Heart right ventricle (tissue), 16 donors: ENCODE measurements at regions not wholly inside any gene's neighbourhood (a gene's known extent, or its start where the extent isn't known, plus 50 kb on each side); places are given as distances from the start of the nearest gene placed in this dataset.

ENCODE experiments used
- ATAC-seq, 8 donors: fragments of 200-7000 bp; cut with Tn5 transposase; one replicate each; pipeline ENCODE4 v1.9.1; 2020; ENCODE audit warnings: mild to moderate bottlenecking in 8 of 8, moderate library complexity in 8 of 8, moderate number of reproducible peaks in 1 of 8
- DNase-seq, 2 donors: peaks; one replicate each; pipeline ENCODE4 v3.0.0-alpha.2; 2020
- H3K27ac ChIP-seq, 10 donors: fragments of 200-600 bp; sonication (generic) in 2 of 10; one replicate each; pipeline versions ENCODE4 v1.5.0 to v1.8.0; 2020 to 2022; ENCODE audit warnings: mild to moderate bottlenecking in 3 of 10
- H3K27me3 ChIP-seq, 7 donors: fragments of 200-600 bp; one replicate each; pipeline ENCODE4 v1.8.0; 2021 to 2022; ENCODE audit warnings: mild to moderate bottlenecking in 2 of 7
- H3K36me3 ChIP-seq, 9 donors: fragments of 200-600 bp; sonication (generic) in 1 of 9; one replicate each; pipeline versions ENCODE4 v1.5.0 to v1.8.0; 2020 to 2022; ENCODE audit warnings: mild to moderate bottlenecking in 2 of 9
- H3K4me1 ChIP-seq, 9 donors: fragments of 200-600 bp; sonication (generic) in 1 of 9; one replicate each; pipeline versions ENCODE4 v1.5.0 to v1.8.0; 2020 to 2022; ENCODE audit warnings: mild to moderate bottlenecking in 4 of 9
- H3K4me3 ChIP-seq, 10 donors: fragments of 200-600 bp; sonication (generic) in 2 of 10; one replicate each; pipeline versions ENCODE4 v1.5.0 to v1.8.0; 2020 to 2022; ENCODE audit warnings: mild to moderate bottlenecking in 7 of 10, moderate library complexity in 2 of 10
- H3K9me3 ChIP-seq, 11 donors: fragments of 200-600 bp in 10 of 11; sonication (generic) in 2 of 11; one replicate each; pipeline versions ENCODE4 v1.5.0 to v1.8.0; 2013 to 2022; ENCODE audit warnings: mild to moderate bottlenecking in 2 of 11, control low read depth in 1 of 11, moderate library complexity in 1 of 11
- WGBS, 2 donors: extraction: QIAGEN DNeasy Blood & Tissue Kit; methylation state at CpG; one replicate each; pipeline ENCODE4 v1.1.7; 2013; ENCODE audit warnings: inconsistent platforms in 1 of 2; 5-methylcytosine and 5-hydroxymethylcytosine counted together
- intact Hi-C, 10 donors: fragments of 100-400 bp; cut with DNase I; formaldehyde crosslinking; loops; one replicate each; pipeline versions ENCODE4 v1.11.1 to v1.14.2; 2022
- TF ChIP-seq, protein P1 (sequence below), 9 donors: fragments of 200-600 bp; sonication (generic) in 2 of 9; IDR thresholded peaks; one replicate each; pipeline versions ENCODE4 v1.5.0 to v1.8.0; 2021 to 2022; ENCODE audit warnings: antibody characterized with exemption in 9 of 9, mild to moderate bottlenecking in 5 of 9, moderate library complexity in 1 of 9
- donor health status: Arrhythmogenic right ventricular cardiomyopathy.
- donor health status: ischemic (EF 13 %, LVEDD 7.1; RV severe dilation, severe dysfunction).
- donor health status: healthy with polysubstance abuse.
- donor health status: DM: no; HTN: yes; CAD: no.
- donor health status: DM: no; HTN: no; CAD: no.
- donor health status: ischemic (EF 25% LVEDD 6.9; RV normal size, moderate dysfunction).
- donor health status: ischemic (EF 25% LVEDD 5.7; RV mildly dilated, moderate dysfunction).
- donor health status: healthy.
- donor health status: DM: yes; HTN: yes; CAD: no.
- donor health status: Ischemic cardiomyopathy.
- donor health status: ischemic (EF 35%, LVEDD 5.7; RV mildly dilated, moderate dysfunction).
- donor health status: nonischemic (EF 11% LVEDD 7.7; RV severe dilation, severe dysfunction).
- donor health status: DM: yes; HTN: yes; CAD: no.
- donor health status: PGD.
- donor health status: ischemic (EF 29% LVEDD 5.4; RV normal size, mild dysfunction).
- donor health status: nonischemic (EF 23%, LVEDD 6.1; RV moderate dilation, normal function).

- TF ChIP-seq, protein P1, sequence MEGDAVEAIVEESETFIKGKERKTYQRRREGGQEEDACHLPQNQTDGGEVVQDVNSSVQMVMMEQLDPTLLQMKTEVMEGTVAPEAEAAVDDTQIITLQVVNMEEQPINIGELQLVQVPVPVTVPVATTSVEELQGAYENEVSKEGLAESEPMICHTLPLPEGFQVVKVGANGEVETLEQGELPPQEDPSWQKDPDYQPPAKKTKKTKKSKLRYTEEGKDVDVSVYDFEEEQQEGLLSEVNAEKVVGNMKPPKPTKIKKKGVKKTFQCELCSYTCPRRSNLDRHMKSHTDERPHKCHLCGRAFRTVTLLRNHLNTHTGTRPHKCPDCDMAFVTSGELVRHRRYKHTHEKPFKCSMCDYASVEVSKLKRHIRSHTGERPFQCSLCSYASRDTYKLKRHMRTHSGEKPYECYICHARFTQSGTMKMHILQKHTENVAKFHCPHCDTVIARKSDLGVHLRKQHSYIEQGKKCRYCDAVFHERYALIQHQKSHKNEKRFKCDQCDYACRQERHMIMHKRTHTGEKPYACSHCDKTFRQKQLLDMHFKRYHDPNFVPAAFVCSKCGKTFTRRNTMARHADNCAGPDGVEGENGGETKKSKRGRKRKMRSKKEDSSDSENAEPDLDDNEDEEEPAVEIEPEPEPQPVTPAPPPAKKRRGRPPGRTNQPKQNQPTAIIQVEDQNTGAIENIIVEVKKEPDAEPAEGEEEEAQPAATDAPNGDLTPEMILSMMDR (IDR thresholded peaks at IDR 0.05), result no peak
- DNase-seq, result no peak
- ATAC-seq, result no peak
- Histone ChIP-seq H3K9me3 (no peaks in the 10 kb centered on the region), H3K27me3 (peaks cover 0 to 84% (median 24%) of the 10 kb centered on the region in 7 donors), H3K36me3 (no peaks in the 10 kb centered on the region), H3K4me3 (no peak overlapping the region), H3K4me1 (peaks cover 0 to 8% (median 0%) of the 10 kb centered on the region in 9 donors), H3K27ac (no peak overlapping the region)
- intact Hi-C loops, result no loop called here
Observed at GRCh38 chr14:56891226-56891625, 80.9 kb upstream of the OTX2 start.

DNA sequence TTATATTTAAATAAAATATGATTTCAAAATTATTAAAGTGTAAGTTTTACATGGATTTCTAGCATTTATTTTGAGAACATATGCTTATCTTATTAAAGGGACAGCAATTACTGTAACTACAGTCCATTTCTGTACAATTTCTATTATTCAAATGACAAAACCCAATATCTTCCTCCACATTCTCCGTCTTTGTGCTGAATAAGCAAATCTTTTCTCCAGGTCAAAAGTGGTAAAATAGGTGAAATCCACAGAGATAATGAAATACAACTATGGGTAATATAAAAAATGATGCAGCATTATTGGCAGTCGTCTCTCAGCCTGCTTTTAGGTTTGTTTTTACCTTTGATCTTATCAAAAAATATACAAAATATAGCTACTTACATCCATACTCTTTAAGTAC, 79.4 kb upstream of the OTX2 start:
- H3K9me3 ChIP-seq, result no peaks in the 10 kb centered on the region
- no peak for ATAC-seq
- 80 to 82% methylated on average over 2 of the region's 2 CpGs for WGBS, 2 donors
- no peaks in the 10 kb centered on the region for H3K36me3 ChIP-seq
- H3K4me1 ChIP-seq, result peaks cover 0 to 8% (median 0%) of the 10 kb centered on the region in 9 donors
- H3K27ac ChIP-seq, result no peak overlapping the region
- no peak overlapping the region for H3K4me3 ChIP-seq
- intact Hi-C loops, result no loop called here
- DNase-seq, result no peak
- TF ChIP-seq, protein P1 (IDR thresholded peaks at IDR 0.05), result no peak
- H3K27me3 ChIP-seq, result peaks cover 0 to 82% (median 18%) of the 10 kb centered on the region in 7 donors

DNA sequence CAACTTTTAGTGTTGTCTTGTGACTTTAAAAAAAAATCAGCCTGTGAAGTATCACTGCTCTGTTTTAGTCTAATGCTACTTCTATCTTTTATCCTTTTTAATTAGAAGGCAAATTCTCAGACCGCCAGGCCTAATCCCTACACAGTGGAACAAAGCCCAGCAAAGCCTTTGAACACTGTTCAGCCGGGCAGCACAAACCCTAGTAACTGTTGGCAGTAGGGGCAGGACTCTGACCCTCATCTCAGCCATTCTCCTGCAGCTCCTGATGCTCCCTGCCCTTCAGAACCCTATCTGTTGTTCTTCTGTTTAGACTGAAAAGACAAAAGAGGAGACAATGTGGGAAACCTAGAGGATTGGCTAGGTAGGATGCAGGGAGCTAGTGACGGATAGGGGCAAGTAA, 78.0 kb upstream of the OTX2 start:
- WGBS, 2 donors, result 60 to 64% methylated on average over 3 of the region's 3 CpGs
- H3K27ac ChIP-seq, result no peak overlapping the region
- no peaks in the 10 kb centered on the region for H3K9me3 ChIP-seq
- no peak for ATAC-seq
- TF ChIP-seq, protein P1 (IDR thresholded peaks at IDR 0.05), result no peak
- peaks cover 0 to 90% (median 16%) of the 10 kb centered on the region in 7 donors for H3K27me3 ChIP-seq
- DNase-seq, result no peak
- intact Hi-C loops, result no loop called here
- peaks cover 0 to 8% (median 0%) of the 10 kb centered on the region in 9 donors for H3K4me1 ChIP-seq
- no peak overlapping the region for H3K4me3 ChIP-seq
- H3K36me3 ChIP-seq, result no peaks in the 10 kb centered on the region

GRCh38 chr14:56887216-56887615, 76.9 kb upstream of the OTX2 start:
- TF ChIP-seq, protein P1 (IDR thresholded peaks at IDR 0.05), result no peak
- H3K9me3 ChIP-seq, result no peaks in the 10 kb centered on the region
- DNase-seq (no peak), ATAC-seq (no peak)
- no peaks in the 10 kb centered on the region for H3K36me3 ChIP-seq
- intact Hi-C loops, result no loop called here
- WGBS, 2 donors, result 45 to 51% methylated on average over 2 of the region's 2 CpGs
- H3K4me3 ChIP-seq, result no peak overlapping the region
- peaks cover 0 to 90% (median 10%) of the 10 kb centered on the region in 7 donors for H3K27me3 ChIP-seq
- no peak overlapping the region for H3K27ac ChIP-seq
- H3K4me1 ChIP-seq, result peaks cover 0 to 3% (median 0%) of the 10 kb centered on the region in 9 donors
